HepG2 (cell line): ENCODE measurements at regions not wholly inside any gene's neighbourhood (a gene's known extent, or its start where the extent isn't known, plus 50 kb on each side); places are given as distances from the start of the nearest gene placed in this dataset.

Source experiments
- ATAC-seq: fragments of 200-7000 bp; cut with Tn5 transposase; 3 replicates; pipeline ENCODE4 v1.9.1; 2020; ENCODE audit warnings: mild to moderate bottlenecking, moderate library complexity
- BruUV-seq: library from RNA; stranded (reverse); fragments of 400-500 nt; replicated peaks from 2 replicates; lab custom pipeline; 2021; lab: Mats Ljungman, UMichigan
- CTCF ChIA-PET: fragments of 300-600 bp; formaldehyde crosslinking; extraction: SDS; loops from one replicate; lab custom pipeline; 2021; ENCODE audit warnings: low total read pairs, inconsistent platforms, low intra/inter-chr PET ratio; lab: Yijun Ruan, JAX
- POLR2A ChIA-PET: fragments of 350-600 bp; sonication (Branson Sonifier 250); formaldehyde crosslinking; loops from one replicate; lab custom pipeline; 2020; ENCODE audit warnings: antibody characterized with exemption, inconsistent platforms; lab: Yijun Ruan, JAX
- DNase-seq: peaks from one replicate; pipeline ENCODE4 v3.0.0-alpha.2; 2015; ENCODE audit warnings: low spot score
- FAIRE-seq: peaks from 3 replicates; lab custom pipeline; 2011; peaks lifted over from hg19 to GRCh38; lab: Jason Lieb, UNC
- H2AFZ ChIP-seq: one replicate; pipeline ENCODE4 v1.6.1; 2011; ENCODE audit warnings: low read length, inconsistent platforms
- H3K27ac ChIP-seq: fragments of 300-600 bp; 3 replicates; pipeline ENCODE4 v1.8.0; 2011; ENCODE audit warnings: mixed run types, mild to moderate bottlenecking, mixed read lengths, low read length, inconsistent platforms; ENCODE audit not compliant: insufficient read depth; ENCODE audit errors: extremely low read length
- H3K27me3 ChIP-seq, 2 experiments: fragments of 200-600 bp in 1 of 2; 2 replicates in 1 of 2; 3 replicates in 1 of 2; pipeline versions ENCODE4 v1.6.0 to v1.8.0; 2011; ENCODE audit warnings: low read length in 2 of 2, mild to moderate bottlenecking in 2 of 2, moderate library complexity in 2 of 2, inconsistent platforms in 1 of 2; ENCODE audit not compliant: insufficient read depth in 2 of 2, control insufficient read depth in 1 of 2
- H3K36me3 ChIP-seq, 2 experiments: fragments of 200-600 bp in 1 of 2; replicated peaks in 1 of 2; 2 replicates in 1 of 2; 3 replicates in 1 of 2; pipeline versions ENCODE4 v1.5.1 to v1.8.0; 2011; ENCODE audit warnings: low read length in 2 of 2, inconsistent platforms in 1 of 2; ENCODE audit not compliant: insufficient read depth in 2 of 2, control insufficient read depth in 1 of 2
- H3K4me1 ChIP-seq: 2 replicates; pipeline ENCODE4 v1.5.1; 2012; ENCODE audit warnings: low read length, inconsistent platforms; ENCODE audit not compliant: insufficient read depth
- H3K4me2 ChIP-seq: 2 replicates; pipeline ENCODE4 v1.6.0; 2011; ENCODE audit warnings: low read depth, low read length, inconsistent platforms
- H3K4me3 ChIP-seq, 3 experiments: fragments of 200-600 bp in 1 of 3; sonication (generic), shearing (Covaris generic) in 1 of 3; replicated peaks in 1 of 3; 2 replicates each; pipeline ENCODE4 v1.5.1; 2011 to 2016; ENCODE audit warnings: low read length in 3 of 3, inconsistent platforms in 2 of 3, low read depth in 2 of 3, mild to moderate bottlenecking in 2 of 3, control low read depth in 1 of 3, mixed read lengths in 1 of 3; ENCODE audit not compliant: insufficient read depth in 1 of 3
- H3K79me2 ChIP-seq: one replicate; pipeline ENCODE4 v1.6.1; 2011; ENCODE audit warnings: low read length, inconsistent platforms; ENCODE audit not compliant: insufficient read depth
- H3K9ac ChIP-seq: 2 replicates; pipeline ENCODE4 v1.6.0; 2011; ENCODE audit warnings: mild to moderate bottlenecking, low read depth, low read length, inconsistent platforms; ENCODE audit not compliant: insufficient read depth
- H3K9me3 ChIP-seq: 2 replicates; pipeline ENCODE4 v1.5.1; 2012; ENCODE audit warnings: mild to moderate bottlenecking, low read length
- H4K20me1 ChIP-seq: 2 replicates; pipeline ENCODE4 v1.6.0; 2011; ENCODE audit warnings: inconsistent platforms, mild to moderate bottlenecking, low read length, moderate library complexity; ENCODE audit not compliant: insufficient read depth
- JUND ChIP-seq: sonication (generic); formaldehyde crosslinking; IDR thresholded peaks from 2 replicates; pipeline ENCODE4 v1.8.0; 2022; ENCODE audit warnings: mild to moderate bottlenecking, missing genetic modification reagents
- NFE2 ChIP-seq: sonication (generic); formaldehyde crosslinking; IDR thresholded peaks from 2 replicates; pipeline ENCODE4 v1.4.0; 2020; ENCODE audit warnings: missing genetic modification reagents
- RAD21 ChIP-seq: fragments of 450-650 bp; formaldehyde crosslinking; IDR thresholded peaks from 2 replicates; pipeline ENCODE4 v1.5.0; 2020; ENCODE audit warnings: mild to moderate bottlenecking
- RAD51 ChIP-seq: fragments of 450-650 bp; IDR thresholded peaks from 2 replicates; pipeline ENCODE4 v1.6.1; 2016; ENCODE audit warnings: borderline replicate concordance
- STAG1 ChIP-seq: sonication (generic); formaldehyde crosslinking; IDR thresholded peaks from 2 replicates; pipeline ENCODE4 v1.4.0; 2020; ENCODE audit warnings: missing genetic modification reagents
- TOE1 ChIP-seq: sonication (generic); formaldehyde crosslinking; IDR thresholded peaks from 2 replicates; pipeline ENCODE4 v1.4.0; 2020; ENCODE audit warnings: mild to moderate bottlenecking, missing genetic modification reagents
- ZNF644 ChIP-seq: IDR thresholded peaks from 2 replicates; pipeline ENCODE4 v1.6.1; 2016; ENCODE audit warnings: low read depth
- ZNF773 ChIP-seq: sonication (generic); formaldehyde crosslinking; IDR thresholded peaks from 2 replicates; pipeline ENCODE4 v1.4.0; 2020; ENCODE audit warnings: missing genetic modification reagents, borderline replicate concordance
- ZNF788 ChIP-seq: sonication (generic); formaldehyde crosslinking; IDR thresholded peaks from 2 replicates; pipeline ENCODE4 v1.5.0; 2020; ENCODE audit warnings: mild to moderate bottlenecking, missing genetic modification reagents, borderline replicate concordance
- WGBS: methylation state at CpG from one replicate; pipeline ENCODE4 v1.1.6; 2017; ENCODE audit warnings: low lambda C conversion rate; 5-methylcytosine and 5-hydroxymethylcytosine counted together
- in situ Hi-C: cut with HindIII; loops from 2 replicates; pipeline ENCODE4 v1.10.0; 2017; ENCODE audit warnings: low pct_unique_long_range_greater_than_20kb; ENCODE audit not compliant: extremely low pct_ligation_motif_present
- intact Hi-C: fragments of 100-400 bp; cut with micrococcal nuclease; formaldehyde crosslinking; loops from one replicate; pipeline ENCODE4 v1.10.0; 2022; ENCODE audit not compliant: unreplicated experiment
- TF ChIP-seq, protein P1 (sequence below): IDR thresholded peaks from 2 replicates; pipeline ENCODE4 v1.6.1; 2012; ENCODE audit warnings: inconsistent platforms
- TF ChIP-seq, protein P2 (sequence below): sonication (generic); formaldehyde crosslinking; IDR thresholded peaks from 2 replicates; pipeline ENCODE4 v1.4.0; 2020; ENCODE audit warnings: missing genetic modification reagents
- TF ChIP-seq, protein P3 (sequence below): sonication (generic); formaldehyde crosslinking; IDR thresholded peaks from 2 replicates; pipeline ENCODE4 v1.5.0; 2020; ENCODE audit warnings: mild to moderate bottlenecking, missing genetic modification reagents
- TF ChIP-seq, protein P4 (sequence below): sonication (generic); formaldehyde crosslinking; IDR thresholded peaks from 2 replicates; pipeline ENCODE4 v1.9.0; 2021; ENCODE audit warnings: missing genetic modification reagents, borderline replicate concordance

DNA sequence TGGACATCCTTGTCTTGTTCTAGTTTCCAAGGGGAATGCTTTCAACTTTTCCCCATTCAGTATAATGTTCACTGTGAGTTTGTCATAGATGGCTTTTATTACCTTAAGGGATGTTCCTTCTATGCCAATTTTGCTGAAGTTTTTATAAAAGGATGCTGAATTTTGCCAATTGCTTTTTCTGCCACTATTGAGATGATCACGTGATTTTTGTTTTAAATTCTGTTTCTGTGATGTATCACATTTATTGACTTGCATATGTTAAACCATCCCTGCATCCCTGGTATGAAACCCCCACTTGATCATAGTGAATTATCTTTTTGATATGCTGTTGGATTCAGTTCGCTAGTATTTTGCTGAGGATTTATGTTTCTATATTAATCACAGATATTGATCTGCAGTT, 130.6 kb upstream of the TAB2 start:
- H2AFZ ChIP-seq = no peak overlapping the region
- H3K9me3 ChIP-seq = peaks cover 41% of the 10 kb centered on the region
- H3K9ac ChIP-seq = no peak overlapping the region
- ChIA-PET POLR2A (no interaction called here), CTCF (no interaction called here)
- ATAC-seq = no peak
- H3K36me3 ChIP-seq = no peaks in the 10 kb centered on the region
- H3K27ac ChIP-seq = no peak overlapping the region
- peaks cover 0 to 5% of the 10 kb centered on the region in 2 experiments; a peak in 2 of 5 replicates for H3K27me3 ChIP-seq
- no peak for DNase-seq
- H3K79me2 ChIP-seq = no peaks in the 10 kb centered on the region
- BruUV-seq = no TSS peak
- in situ Hi-C loops (no loop called here), intact Hi-C loops (no loop called here)
- FAIRE-seq = no peak
- no peak overlapping the region for H3K4me2 ChIP-seq
- H3K4me3 ChIP-seq = no peak overlapping the region
- no peaks in the 10 kb centered on the region for H3K4me1 ChIP-seq
- WGBS = 1% methylated on average over 2 of the region's 2 CpGs
- TF ChIP-seq JUND (CRISPR knock-in tag) (no peak), RAD51 (peak; percentile 74; the same call in 1 of the 2 replicates)
- no peaks in the 10 kb centered on the region for H4K20me1 ChIP-seq

DNA sequence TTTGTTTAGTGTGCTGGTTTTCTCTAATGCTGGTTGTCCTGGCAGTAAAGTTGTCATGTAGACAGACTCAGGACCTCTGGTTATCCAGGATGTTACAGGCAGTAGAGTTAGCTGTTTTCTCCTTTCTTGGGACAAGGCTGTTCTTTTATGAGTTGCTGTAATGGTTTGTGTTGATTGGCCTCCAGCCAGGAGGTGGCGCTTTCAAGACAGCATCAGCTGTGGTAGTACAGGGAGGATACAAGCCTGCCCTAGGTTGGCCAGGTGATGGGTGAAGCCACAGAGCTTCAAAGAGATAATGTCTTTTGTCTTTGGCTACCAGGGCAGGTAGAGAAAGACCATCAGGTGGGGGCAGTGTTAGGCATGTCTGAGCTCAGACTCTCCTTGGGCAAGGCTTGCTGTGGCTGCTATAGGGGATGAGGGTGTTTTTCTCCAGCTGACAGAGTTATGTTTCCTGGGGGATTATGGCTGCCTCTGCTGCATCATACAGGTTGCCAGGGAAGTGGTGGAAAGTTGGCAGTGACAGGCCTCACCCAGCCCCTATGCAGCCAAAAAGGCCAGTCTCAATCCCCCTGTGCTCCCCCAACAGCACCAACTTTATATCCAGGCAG, 127.2 kb upstream of the TAB2 start:
- Histone ChIP-seq H3K36me3 (no peaks in the 10 kb centered on the region), H3K4me1 (no peaks in the 10 kb centered on the region), H3K27me3 (peaks cover 0 to 11% of the 10 kb centered on the region in 2 experiments; a peak in 4 of 5 replicates), H3K9ac (no peak overlapping the region), H3K79me2 (no peaks in the 10 kb centered on the region), H3K9me3 (peaks cover 39% of the 10 kb centered on the region), H3K4me3 (no peak overlapping the region), H3K27ac (no peak overlapping the region), H2AFZ (no peak overlapping the region), H4K20me1 (no peaks in the 10 kb centered on the region), H3K4me2 (no peak overlapping the region)
- no TSS peak for BruUV-seq
- ChIA-PET POLR2A (no interaction called here), CTCF (interaction anchor here (2.2 kb wide), 1 partner anchor 242 kb away, joined by 11 read pairs; no protein-coding TSS in a partner anchor)
- intact Hi-C loops (loop anchor here (1.0 kb wide), 1 partner anchor 242 kb away; no protein-coding TSS in a partner anchor), in situ Hi-C loops (no loop called here)
- FAIRE-seq (no peak), ATAC-seq (peak; percentile 75), DNase-seq (peak; percentile 48)
- WGBS = 14% methylated on average over 1 of the region's 1 CpG
- TF ChIP-seq RAD21 (CRISPR knock-in tag) (0 out of 2 replicates have a peak, but pooled peaks have one; percentile 34), ZNF773 (CRISPR knock-in tag) (no peak), TOE1 (CRISPR knock-in tag) (no peak), ZNF788 (CRISPR knock-in tag) (no peak), NFE2 (CRISPR knock-in tag) (no peak), ZNF644 (CRISPR knock-in tag) (peak; percentile 29; the same call in 1 of the 2 replicates), STAG1 (CRISPR knock-in tag) (peak; percentile 64)
- TF ChIP-seq, protein P1, sequence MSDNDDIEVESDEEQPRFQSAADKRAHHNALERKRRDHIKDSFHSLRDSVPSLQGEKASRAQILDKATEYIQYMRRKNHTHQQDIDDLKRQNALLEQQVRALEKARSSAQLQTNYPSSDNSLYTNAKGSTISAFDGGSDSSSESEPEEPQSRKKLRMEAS = no peak
- TF ChIP-seq, protein P2, sequence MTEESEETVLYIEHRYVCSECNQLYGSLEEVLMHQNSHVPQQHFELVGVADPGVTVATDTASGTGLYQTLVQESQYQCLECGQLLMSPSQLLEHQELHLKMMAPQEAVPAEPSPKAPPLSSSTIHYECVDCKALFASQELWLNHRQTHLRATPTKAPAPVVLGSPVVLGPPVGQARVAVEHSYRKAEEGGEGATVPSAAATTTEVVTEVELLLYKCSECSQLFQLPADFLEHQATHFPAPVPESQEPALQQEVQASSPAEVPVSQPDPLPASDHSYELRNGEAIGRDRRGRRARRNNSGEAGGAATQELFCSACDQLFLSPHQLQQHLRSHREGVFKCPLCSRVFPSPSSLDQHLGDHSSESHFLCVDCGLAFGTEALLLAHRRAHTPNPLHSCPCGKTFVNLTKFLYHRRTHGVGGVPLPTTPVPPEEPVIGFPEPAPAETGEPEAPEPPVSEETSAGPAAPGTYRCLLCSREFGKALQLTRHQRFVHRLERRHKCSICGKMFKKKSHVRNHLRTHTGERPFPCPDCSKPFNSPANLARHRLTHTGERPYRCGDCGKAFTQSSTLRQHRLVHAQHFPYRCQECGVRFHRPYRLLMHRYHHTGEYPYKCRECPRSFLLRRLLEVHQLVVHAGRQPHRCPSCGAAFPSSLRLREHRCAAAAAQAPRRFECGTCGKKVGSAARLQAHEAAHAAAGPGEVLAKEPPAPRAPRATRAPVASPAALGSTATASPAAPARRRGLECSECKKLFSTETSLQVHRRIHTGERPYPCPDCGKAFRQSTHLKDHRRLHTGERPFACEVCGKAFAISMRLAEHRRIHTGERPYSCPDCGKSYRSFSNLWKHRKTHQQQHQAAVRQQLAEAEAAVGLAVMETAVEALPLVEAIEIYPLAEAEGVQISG = peak; percentile 96
- TF ChIP-seq, protein P3, sequence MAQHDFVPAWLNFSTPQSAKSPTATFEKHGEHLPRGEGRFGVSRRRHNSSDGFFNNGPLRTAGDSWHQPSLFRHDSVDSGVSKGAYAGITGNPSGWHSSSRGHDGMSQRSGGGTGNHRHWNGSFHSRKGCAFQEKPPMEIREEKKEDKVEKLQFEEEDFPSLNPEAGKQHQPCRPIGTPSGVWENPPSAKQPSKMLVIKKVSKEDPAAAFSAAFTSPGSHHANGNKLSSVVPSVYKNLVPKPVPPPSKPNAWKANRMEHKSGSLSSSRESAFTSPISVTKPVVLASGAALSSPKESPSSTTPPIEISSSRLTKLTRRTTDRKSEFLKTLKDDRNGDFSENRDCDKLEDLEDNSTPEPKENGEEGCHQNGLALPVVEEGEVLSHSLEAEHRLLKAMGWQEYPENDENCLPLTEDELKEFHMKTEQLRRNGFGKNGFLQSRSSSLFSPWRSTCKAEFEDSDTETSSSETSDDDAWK (CRISPR knock-in tag) = no peak
- TF ChIP-seq, protein P4, sequence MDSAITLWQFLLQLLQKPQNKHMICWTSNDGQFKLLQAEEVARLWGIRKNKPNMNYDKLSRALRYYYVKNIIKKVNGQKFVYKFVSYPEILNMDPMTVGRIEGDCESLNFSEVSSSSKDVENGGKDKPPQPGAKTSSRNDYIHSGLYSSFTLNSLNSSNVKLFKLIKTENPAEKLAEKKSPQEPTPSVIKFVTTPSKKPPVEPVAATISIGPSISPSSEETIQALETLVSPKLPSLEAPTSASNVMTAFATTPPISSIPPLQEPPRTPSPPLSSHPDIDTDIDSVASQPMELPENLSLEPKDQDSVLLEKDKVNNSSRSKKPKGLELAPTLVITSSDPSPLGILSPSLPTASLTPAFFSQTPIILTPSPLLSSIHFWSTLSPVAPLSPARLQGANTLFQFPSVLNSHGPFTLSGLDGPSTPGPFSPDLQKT (CRISPR knock-in tag) = no peak
